NCI-H2196 (cell line): ENCODE measurements at regions not wholly inside any gene's neighbourhood (a gene's known extent, or its start where the extent isn't known, plus 50 kb on each side); places are given as distances from the start of the nearest gene placed in this dataset.
A peak's percentile ranks its signal among the peaks of the same experiment; 100 is the strongest.
"Not testable (repeated sequence)": the region's sequence is repeated elsewhere in the genome, so short reads cannot be mapped to it uniquely, and the experiment has no call there.

Experiments
- DNase-seq: peaks from one replicate; lab custom pipeline; 2025; ENCODE audit not compliant: unreplicated experiment; lab: John Stamatoyannopoulos, UW

GRCh38 chr5:53733853-53734252 lies 173.4 kb downstream of the NDUFS4 start:
- DNase-seq, result no peak

- DNase-seq, result no peak
These were observed 177.7 kb downstream of the NDUFS4 start for GRCh38 chr5:53738105-53738504.

- DNase-seq, result no peak
These were observed 178.7 kb downstream of the NDUFS4 start for GRCh38 chr5:53739111-53739510.

GRCh38 chr5:53749621-53750020 lies 189.2 kb downstream of the NDUFS4 start:
- DNase-seq, result no peak

- DNase-seq, result not testable (repeated sequence)
These were observed 191.8 kb downstream of the NDUFS4 start for GRCh38 chr5:53752282-53752681.

- no peak for DNase-seq
These were observed 206.2 kb downstream of the NDUFS4 start for GRCh38 chr5:53766673-53767072.

GRCh38 chr5:53777864-53778618 lies 217.6 kb downstream of the NDUFS4 start:
- no peak for DNase-seq

- DNase-seq, result no peak
These were observed 219.1 kb downstream of the NDUFS4 start for GRCh38 chr5:53779541-53779981.

GRCh38 chr5:53782620-53783019 lies 222.2 kb downstream of the NDUFS4 start:
- DNase-seq, result peak; percentile 3

- no peak for DNase-seq
These were observed 223.3 kb downstream of the NDUFS4 start for GRCh38 chr5:53783624-53784228.

GRCh38 chr5:53784596-53784995 lies 224.2 kb downstream of the NDUFS4 start:
- DNase-seq, result no peak

- DNase-seq, result no peak
These were observed 225.5 kb downstream of the NDUFS4 start for GRCh38 chr5:53785924-53786323.

GRCh38 chr5:53790026-53790425 lies 229.6 kb downstream of the NDUFS4 start:
- DNase-seq, result no peak

GRCh38 chr5:53792338-53792737 lies 231.9 kb downstream of the NDUFS4 start:
- no peak for DNase-seq

- DNase-seq, result not testable (repeated sequence)
These were observed 239.2 kb downstream of the NDUFS4 start for GRCh38 chr5:53799644-53800043.

- not testable (repeated sequence) for DNase-seq
These were observed 248.0 kb downstream of the NDUFS4 start for GRCh38 chr5:53808392-53808791.

GRCh38 chr5:53814819-53815218 lies 254.4 kb downstream of the NDUFS4 start:
- no peak for DNase-seq

GRCh38 chr5:53815471-53815870 lies 255.0 kb downstream of the NDUFS4 start:
- DNase-seq, result no peak

- DNase-seq, result no peak
These were observed 256.7 kb downstream of the NDUFS4 start for GRCh38 chr5:53817183-53817582.

GRCh38 chr5:53819482-53819881 lies 259.0 kb downstream of the NDUFS4 start:
- DNase-seq, result no peak

GRCh38 chr5:53820119-53820801 lies 259.8 kb downstream of the NDUFS4 start:
- DNase-seq, result no peak

GRCh38 chr5:53820802-53821171 lies 260.3 kb downstream of the NDUFS4 start:
- no peak for DNase-seq
